Muscle of arm (tissue), 1 donor: ENCODE measurements at regions not wholly inside any gene's neighbourhood (a gene's known extent, or its start where the extent isn't known, plus 50 kb on each side); places are given as distances from the start of the nearest gene placed in this dataset.
"Not testable (repeated sequence)": the region's sequence is repeated elsewhere in the genome, so short reads cannot be mapped to it uniquely, and the experiment has no call there.

Source experiments
- DNase-seq: peaks from one replicate; pipeline ENCODE4 v3.0.0-alpha.2; 2013

GRCh38 chr1:219560856-219561255 is 52.0 kb downstream of the ZC3H11B start:
- no peak for DNase-seq

GRCh38 chr1:219559899-219560298 is 53.0 kb downstream of the ZC3H11B start:
- no peak for DNase-seq

GRCh38 chr1:219555806-219556205 is 57.1 kb downstream of the ZC3H11B start:
- peak; percentile 57 for DNase-seq

- no peak for DNase-seq
Measured at GRCh38 chr1:219555031-219555692, 57.7 kb downstream of the ZC3H11B start.

- DNase-seq, result no peak
Measured at GRCh38 chr1:219553934-219554502, 58.9 kb downstream of the ZC3H11B start.

- no peak for DNase-seq
Measured at GRCh38 chr1:219550201-219550600, 62.7 kb downstream of the ZC3H11B start.

- no peak for DNase-seq
Measured at GRCh38 chr1:219549215-219549614, 63.7 kb downstream of the ZC3H11B start.

GRCh38 chr1:219548386-219548785 is 64.5 kb downstream of the ZC3H11B start:
- no peak for DNase-seq

- DNase-seq, result not testable (repeated sequence)
Measured at GRCh38 chr1:219545756-219546155, 67.1 kb downstream of the ZC3H11B start.

GRCh38 chr1:219544163-219544846 is 68.6 kb downstream of the ZC3H11B start:
- no peak for DNase-seq

- DNase-seq, result no peak
Measured at GRCh38 chr1:219542828-219543518, 69.9 kb downstream of the ZC3H11B start.

- no peak for DNase-seq
Measured at GRCh38 chr1:219541946-219542345, 71.0 kb downstream of the ZC3H11B start.

GRCh38 chr1:219539645-219540254 is 73.2 kb downstream of the ZC3H11B start:
- DNase-seq, result no peak

GRCh38 chr1:219538886-219539285 is 74.0 kb downstream of the ZC3H11B start:
- no peak for DNase-seq

GRCh38 chr1:219537223-219537631 is 75.7 kb downstream of the ZC3H11B start:
- DNase-seq, result no peak

- DNase-seq, result no peak
Measured at GRCh38 chr1:219536038-219536437, 76.9 kb downstream of the ZC3H11B start.

GRCh38 chr1:219534991-219535390 is 77.9 kb downstream of the ZC3H11B start:
- peak; percentile 46 for DNase-seq

GRCh38 chr1:219533280-219533679 is 79.6 kb downstream of the ZC3H11B start:
- no peak for DNase-seq

GRCh38 chr1:219529116-219529515 is 83.8 kb downstream of the ZC3H11B start:
- DNase-seq, result no peak

- no peak for DNase-seq
Measured at GRCh38 chr1:219528633-219529032, 84.3 kb downstream of the ZC3H11B start.

GRCh38 chr1:219527994-219528393 is 84.9 kb downstream of the ZC3H11B start:
- DNase-seq, result no peak

GRCh38 chr1:219526074-219526473 is 86.8 kb downstream of the ZC3H11B start:
- DNase-seq, result no peak
